Upper lobe of right lung (tissue), 1 donor: ENCODE measurements at regions not wholly inside any gene's neighbourhood (a gene's known extent, or its start where the extent isn't known, plus 50 kb on each side); places are given as distances from the start of the nearest gene placed in this dataset.

ENCODE experiments used
- ATAC-seq: fragments of 200-7000 bp; cut with Tn5 transposase; one replicate; pipeline ENCODE4 v1.9.1; 2020; ENCODE audit warnings: mild to moderate bottlenecking, moderate library complexity
- DNase-seq: peaks from one replicate; pipeline ENCODE4 v3.0.0-alpha.2; 2020
- H3K27ac ChIP-seq: fragments of 200-600 bp; one replicate; pipeline ENCODE4 v1.8.0; 2022
- H3K27me3 ChIP-seq: fragments of 200-600 bp; one replicate; pipeline ENCODE4 v1.8.0; 2022; ENCODE audit warnings: mild to moderate bottlenecking
- H3K36me3 ChIP-seq: fragments of 200-600 bp; one replicate; pipeline ENCODE4 v1.8.0; 2022
- H3K4me1 ChIP-seq: fragments of 200-600 bp; one replicate; pipeline ENCODE4 v1.8.0; 2022
- H3K4me3 ChIP-seq: fragments of 200-600 bp; one replicate; pipeline ENCODE4 v1.8.0; 2022; ENCODE audit warnings: mild to moderate bottlenecking
- H3K9me3 ChIP-seq: fragments of 200-600 bp; one replicate; pipeline ENCODE4 v1.8.0; 2022
- CTCF ChIP-seq: fragments of 200-600 bp; IDR thresholded peaks from one replicate; pipeline ENCODE4 v1.8.0; 2022; ENCODE audit warnings: antibody characterized with exemption
- intact Hi-C: fragments of 100-400 bp; cut with DNase I; formaldehyde crosslinking; loops from one replicate; pipeline ENCODE4 v1.11.0; 2022
- donor health status: DM: no; HTN: yes; CAD: no; lungs with severe emphysema.

- Histone ChIP-seq H3K4me3 (no peak overlapping the region), H3K4me1 (no peaks in the 10 kb centered on the region), H3K9me3 (no peaks in the 10 kb centered on the region), H3K36me3 (no peaks in the 10 kb centered on the region), H3K27ac (no peak overlapping the region), H3K27me3 (no peaks in the 10 kb centered on the region)
- no peak for TF ChIP-seq CTCF
- ATAC-seq (no peak), DNase-seq (no peak)
- intact Hi-C loops: no loop called here
Measured at GRCh38 chr20:11459090-11459890, 458.4 kb upstream of the BTBD3 start.

- ATAC-seq (no peak), DNase-seq (no peak)
- no peak overlapping the region for H3K27ac ChIP-seq
- no peaks in the 10 kb centered on the region for H3K27me3 ChIP-seq
- no peaks in the 10 kb centered on the region for H3K4me1 ChIP-seq
- intact Hi-C loops: no loop called here
- TF ChIP-seq CTCF: no peak
- no peaks in the 10 kb centered on the region for H3K36me3 ChIP-seq
- no peak overlapping the region for H3K4me3 ChIP-seq
- H3K9me3 ChIP-seq: no peaks in the 10 kb centered on the region
Measured at GRCh38 chr20:11467436-11467835, 450.3 kb upstream of the BTBD3 start.

GRCh38 chr20:11468880-11469279 lies 448.8 kb upstream of the BTBD3 start:
- no peak overlapping the region for H3K4me3 ChIP-seq
- intact Hi-C loops: no loop called here
- no peak overlapping the region for H3K27ac ChIP-seq
- ATAC-seq: no peak
- no peaks in the 10 kb centered on the region for H3K4me1 ChIP-seq
- no peak for DNase-seq
- no peaks in the 10 kb centered on the region for H3K27me3 ChIP-seq
- no peaks in the 10 kb centered on the region for H3K36me3 ChIP-seq
- no peak for TF ChIP-seq CTCF
- no peaks in the 10 kb centered on the region for H3K9me3 ChIP-seq

- no peaks in the 10 kb centered on the region for H3K9me3 ChIP-seq
- intact Hi-C loops: no loop called here
- H3K4me1 ChIP-seq: no peaks in the 10 kb centered on the region
- TF ChIP-seq CTCF: no peak
- DNase-seq: no peak
- H3K36me3 ChIP-seq: no peaks in the 10 kb centered on the region
- H3K4me3 ChIP-seq: no peak overlapping the region
- H3K27me3 ChIP-seq: no peaks in the 10 kb centered on the region
- no peak for ATAC-seq
- no peak overlapping the region for H3K27ac ChIP-seq
Measured at GRCh38 chr20:11469795-11470435, 447.8 kb upstream of the BTBD3 start.

- Histone ChIP-seq H3K27me3 (no peaks in the 10 kb centered on the region), H3K4me3 (no peak overlapping the region), H3K9me3 (no peaks in the 10 kb centered on the region), H3K36me3 (no peaks in the 10 kb centered on the region), H3K27ac (no peak overlapping the region), H3K4me1 (no peaks in the 10 kb centered on the region)
- no peak for TF ChIP-seq CTCF
- no peak for ATAC-seq
- intact Hi-C loops: no loop called here
- no peak for DNase-seq
Measured at GRCh38 chr20:11473983-11474382, 443.7 kb upstream of the BTBD3 start.
